ENCODE measurements at regions not wholly inside any gene's neighbourhood (a gene's known extent, or its start where the extent isn't known, plus 50 kb on each side); places are given as distances from the start of the nearest gene placed in this dataset.

DNA sequence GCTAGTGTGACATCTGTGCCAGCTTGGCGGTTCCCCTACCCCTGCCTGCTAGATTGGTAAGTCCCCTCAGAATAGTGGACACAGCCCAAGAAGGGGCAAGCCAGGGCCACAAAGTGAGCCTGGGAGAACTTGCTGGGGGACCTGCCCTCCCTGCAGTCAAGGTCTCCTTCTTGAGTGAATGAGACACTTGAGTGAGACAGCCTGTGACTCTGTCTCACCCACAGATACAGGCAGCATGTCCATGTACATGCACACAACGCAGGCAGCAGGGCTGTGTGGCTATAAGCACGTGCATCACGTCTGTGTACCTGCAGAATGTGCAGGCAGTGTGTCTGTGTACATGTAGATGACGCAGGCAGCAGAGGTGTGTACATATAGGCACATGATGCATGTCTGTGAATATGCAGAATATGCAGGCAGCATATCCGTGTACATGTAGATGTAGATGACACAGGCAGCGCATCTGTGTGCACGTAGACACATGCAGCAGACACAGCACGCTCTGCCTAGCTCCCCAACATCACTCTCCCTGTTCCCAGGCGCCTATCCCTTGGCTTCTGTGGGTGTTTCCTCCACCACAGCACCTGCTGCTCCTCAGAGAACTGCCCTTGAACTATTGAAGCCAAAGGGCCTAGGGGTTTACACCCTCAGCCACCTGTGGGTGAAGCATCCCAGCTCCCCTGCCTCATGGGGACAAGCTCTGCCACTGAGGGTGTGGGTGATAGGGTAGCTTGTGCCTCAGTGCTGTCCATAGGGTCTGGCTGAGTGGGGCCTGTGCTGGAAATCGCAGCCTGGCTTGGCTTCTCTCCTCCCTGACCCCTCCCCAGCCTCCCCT is 147.2 kb upstream of the TWIST2 start:
- intact Hi-C loops (cut with DNase I), result no loop called here
- 95% methylated on average over 9 of the region's 11 CpGs for WGBS
- no peak for TF ChIP-seq POLR2AphosphoS5 (IDR thresholded peaks at IDR 0.05)
- TF ChIP-seq, protein P1, sequence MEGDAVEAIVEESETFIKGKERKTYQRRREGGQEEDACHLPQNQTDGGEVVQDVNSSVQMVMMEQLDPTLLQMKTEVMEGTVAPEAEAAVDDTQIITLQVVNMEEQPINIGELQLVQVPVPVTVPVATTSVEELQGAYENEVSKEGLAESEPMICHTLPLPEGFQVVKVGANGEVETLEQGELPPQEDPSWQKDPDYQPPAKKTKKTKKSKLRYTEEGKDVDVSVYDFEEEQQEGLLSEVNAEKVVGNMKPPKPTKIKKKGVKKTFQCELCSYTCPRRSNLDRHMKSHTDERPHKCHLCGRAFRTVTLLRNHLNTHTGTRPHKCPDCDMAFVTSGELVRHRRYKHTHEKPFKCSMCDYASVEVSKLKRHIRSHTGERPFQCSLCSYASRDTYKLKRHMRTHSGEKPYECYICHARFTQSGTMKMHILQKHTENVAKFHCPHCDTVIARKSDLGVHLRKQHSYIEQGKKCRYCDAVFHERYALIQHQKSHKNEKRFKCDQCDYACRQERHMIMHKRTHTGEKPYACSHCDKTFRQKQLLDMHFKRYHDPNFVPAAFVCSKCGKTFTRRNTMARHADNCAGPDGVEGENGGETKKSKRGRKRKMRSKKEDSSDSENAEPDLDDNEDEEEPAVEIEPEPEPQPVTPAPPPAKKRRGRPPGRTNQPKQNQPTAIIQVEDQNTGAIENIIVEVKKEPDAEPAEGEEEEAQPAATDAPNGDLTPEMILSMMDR (IDR thresholded peaks at IDR 0.05), result no peak
- TF ChIP-seq EP300 (IDR thresholded peaks at IDR 0.05), result no peak
- no peak for TF ChIP-seq POLR2A (IDR thresholded peaks at IDR 0.05; ENCODE audit: low read depth)
- peak; percentile 89 for DNase-seq (ENCODE audit: extremely low spot score)
- Histone ChIP-seq H3K27me3 (no peaks in the 10 kb centered on the region), H3K4me3 (no peak overlapping the region), H3K4me1 (peaks cover 12 to 19% (median 16%) of the 10 kb centered on the region in 4 donors), H3K27ac (replicated peaks in 1 of 4) (no peak overlapping the region), H3K36me3 (no peaks in the 10 kb centered on the region), H3K9me3 (no peaks in the 10 kb centered on the region)

DNA sequence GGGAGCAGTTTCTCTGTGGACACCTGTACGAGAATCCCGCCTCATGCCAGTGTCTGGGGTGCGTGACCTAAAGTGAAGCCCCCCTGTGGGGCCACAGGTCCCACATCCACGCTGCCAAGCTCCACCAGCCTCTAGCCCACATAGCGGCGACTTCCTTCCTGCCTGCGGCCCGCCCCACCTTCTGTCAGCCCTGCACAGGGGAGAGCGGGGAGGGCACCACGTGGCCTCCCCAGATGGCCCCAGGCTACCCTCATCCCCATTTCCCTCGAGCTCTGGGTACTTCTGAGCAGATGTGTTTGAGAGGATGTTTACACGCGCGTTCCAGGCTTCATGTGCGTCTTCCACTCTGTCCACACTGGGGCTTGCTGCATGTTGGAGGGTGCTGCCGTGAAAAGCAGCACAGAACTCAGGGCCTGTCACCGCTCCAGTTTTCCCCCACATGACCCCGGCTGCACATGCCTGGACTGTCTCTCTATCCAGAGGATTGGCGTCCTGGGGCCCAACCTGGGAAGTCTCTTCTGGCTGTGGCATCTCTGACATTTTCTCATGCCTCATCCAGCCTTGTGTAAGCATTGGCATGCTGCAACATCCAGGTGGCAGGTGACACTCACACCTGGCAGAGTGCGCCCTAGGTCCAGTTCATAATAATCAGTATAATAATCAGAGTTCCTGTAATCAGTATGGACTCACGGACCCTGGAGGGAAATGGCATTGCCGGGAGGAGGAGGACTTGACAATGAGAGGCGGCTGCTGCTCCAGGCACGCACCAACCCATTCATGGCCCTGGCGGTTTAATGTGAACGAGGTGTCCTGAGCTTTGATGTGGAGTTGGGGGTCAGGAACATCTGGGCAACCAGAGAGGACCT is 146.3 kb upstream of the TWIST2 start:
- Histone ChIP-seq H3K4me1 (peaks cover 9 to 13% (median 11%) of the 10 kb centered on the region in 4 donors), H3K27me3 (no peaks in the 10 kb centered on the region), H3K9me3 (no peaks in the 10 kb centered on the region), H3K27ac (replicated peaks in 1 of 4) (no peak overlapping the region), H3K36me3 (no peaks in the 10 kb centered on the region), H3K4me3 (no peak overlapping the region)
- DNase-seq (ENCODE audit: extremely low spot score), result peak; percentile 89
- intact Hi-C loops (cut with DNase I), result no loop called here
- TF ChIP-seq POLR2AphosphoS5 (IDR thresholded peaks at IDR 0.05) (no peak), POLR2A (IDR thresholded peaks at IDR 0.05; ENCODE audit: low read depth) (no peak), EP300 (IDR thresholded peaks at IDR 0.05) (no peak)
- TF ChIP-seq, protein P1 (IDR thresholded peaks at IDR 0.05), result no peak
- WGBS, result 76% methylated on average over 20 of the region's 26 CpGs

DNA sequence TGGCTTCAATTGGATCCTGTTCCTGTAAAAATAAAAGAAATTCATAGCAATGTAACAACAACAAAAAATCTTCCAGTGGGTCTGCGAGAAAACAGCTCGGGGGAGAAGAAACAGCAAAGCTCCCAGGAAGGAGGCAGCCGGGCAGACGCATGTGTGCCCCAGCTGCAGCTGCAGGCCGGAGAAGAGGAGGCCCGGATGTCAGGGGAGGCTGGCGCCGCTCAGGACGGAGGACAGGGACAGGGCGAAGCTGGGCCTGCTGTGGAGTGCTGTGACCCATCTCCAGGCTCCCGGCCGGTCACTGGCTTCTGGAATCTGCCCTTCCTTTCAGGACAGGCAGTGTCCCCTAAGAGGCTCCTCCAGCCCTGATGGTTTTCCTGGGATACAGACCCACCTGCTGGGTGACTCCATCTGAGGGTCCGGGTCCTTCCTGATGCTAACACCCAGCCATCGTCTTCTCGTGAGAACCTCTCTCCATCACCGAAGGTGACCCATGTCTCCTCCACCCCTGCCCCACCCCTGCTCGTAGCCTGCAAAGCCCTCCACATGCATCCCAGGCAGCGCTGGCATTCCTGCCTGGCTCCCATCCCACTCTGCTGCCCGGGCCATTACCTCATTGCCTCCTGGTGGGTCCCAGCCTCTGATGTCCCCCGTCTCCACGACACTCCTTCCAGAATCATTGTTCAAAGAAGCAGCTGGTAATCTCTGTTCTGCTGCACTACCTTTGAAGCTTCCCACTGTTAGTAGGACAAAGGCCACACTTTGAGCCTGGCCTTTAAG is 145.4 kb upstream of the TWIST2 start:
- Histone ChIP-seq H3K27me3 (no peaks in the 10 kb centered on the region), H3K9me3 (no peaks in the 10 kb centered on the region), H3K4me3 (no peak overlapping the region), H3K27ac (replicated peaks in 1 of 4) (no peak overlapping the region), H3K36me3 (no peaks in the 10 kb centered on the region), H3K4me1 (peaks cover 9 to 13% (median 11%) of the 10 kb centered on the region in 4 donors)
- intact Hi-C loops (cut with DNase I), result no loop called here
- peak; percentile 89 for DNase-seq (ENCODE audit: extremely low spot score)
- WGBS, result 79% methylated on average over 19 of the region's 21 CpGs
- TF ChIP-seq, protein P1 (IDR thresholded peaks at IDR 0.05), result no peak
- TF ChIP-seq POLR2AphosphoS5 (IDR thresholded peaks at IDR 0.05) (no peak), EP300 (IDR thresholded peaks at IDR 0.05) (no peak), POLR2A (IDR thresholded peaks at IDR 0.05; ENCODE audit: low read depth) (no peak)

DNA sequence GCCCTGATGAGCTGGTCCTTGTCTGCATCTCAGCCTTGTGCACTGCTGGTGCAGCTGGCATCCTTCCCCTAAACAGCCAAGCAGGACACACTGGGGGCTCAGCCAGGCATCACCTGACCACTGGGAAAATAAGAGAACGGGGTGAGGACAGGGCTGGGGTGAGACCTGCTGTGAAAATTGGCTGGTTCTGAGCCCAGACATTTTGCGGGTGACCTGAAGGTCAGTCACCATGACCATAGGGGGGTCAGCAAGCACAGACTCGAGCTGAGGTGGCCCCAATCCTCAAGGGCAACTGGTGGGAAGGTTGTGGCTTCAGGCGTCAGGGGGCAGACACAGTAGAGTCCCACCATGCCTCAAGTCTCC is 144.9 kb upstream of the TWIST2 start:
- Histone ChIP-seq H3K27ac (replicated peaks in 1 of 4) (no peak overlapping the region), H3K4me1 (peaks cover 8 to 12% (median 9%) of the 10 kb centered on the region in 4 donors), H3K27me3 (no peaks in the 10 kb centered on the region), H3K9me3 (no peaks in the 10 kb centered on the region), H3K36me3 (no peaks in the 10 kb centered on the region), H3K4me3 (no peak overlapping the region)
- intact Hi-C loops (cut with DNase I), result no loop called here
- 90% methylated on average over 4 of the region's 4 CpGs for WGBS
- TF ChIP-seq POLR2AphosphoS5 (IDR thresholded peaks at IDR 0.05), result no peak
- no peak for TF ChIP-seq EP300 (IDR thresholded peaks at IDR 0.05)
- TF ChIP-seq, protein P1 (IDR thresholded peaks at IDR 0.05), result no peak
- no peak for TF ChIP-seq POLR2A (IDR thresholded peaks at IDR 0.05; ENCODE audit: low read depth)
- no peak for DNase-seq (ENCODE audit: extremely low spot score)

All from esophagus muscularis mucosa (tissue), 4 donors.